Frontal cortex (tissue), 3 donors: ENCODE measurements at regions not wholly inside any gene's neighbourhood (a gene's known extent, or its start where the extent isn't known, plus 50 kb on each side); places are given as distances from the start of the nearest gene placed in this dataset.
"Not testable (repeated sequence)": the region's sequence is repeated elsewhere in the genome, so short reads cannot be mapped to it uniquely, and the experiment has no call there.

Source experiments
- DNase-seq, 2 donors: peaks; one replicate each; pipeline ENCODE4 v3.0.0; 2012; ENCODE audit warnings: low spot score in 2 of 2
- FAIRE-seq: peaks from 2 replicates; lab custom pipeline; 2012; peaks lifted over from hg19 to GRCh38; lab: Jason Lieb, UNC
- donor health status: control.
- donor health status: control.
- donor health status: control.

DNA sequence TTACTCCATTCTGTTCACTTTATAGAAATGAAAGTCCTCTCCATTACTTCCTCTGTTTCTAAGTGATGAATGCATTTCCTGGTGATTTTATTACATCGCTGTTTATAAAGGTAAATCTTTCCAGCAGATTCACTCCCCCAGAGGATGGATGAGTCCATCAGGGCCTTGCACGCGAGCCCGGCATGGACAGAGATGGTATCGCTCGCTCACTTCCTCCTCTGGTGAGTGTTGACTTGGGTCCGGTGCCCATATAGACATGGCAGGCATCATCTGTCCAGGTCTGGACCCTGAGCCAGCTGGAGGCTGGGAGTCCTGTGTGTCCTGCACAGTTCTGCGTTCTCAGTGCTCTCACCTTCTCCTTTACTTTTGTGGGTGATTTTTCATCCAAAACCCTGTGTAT lies 733.6 kb upstream of the SALL3 start:
- DNase-seq: no peak
- FAIRE-seq: no peak

DNA sequence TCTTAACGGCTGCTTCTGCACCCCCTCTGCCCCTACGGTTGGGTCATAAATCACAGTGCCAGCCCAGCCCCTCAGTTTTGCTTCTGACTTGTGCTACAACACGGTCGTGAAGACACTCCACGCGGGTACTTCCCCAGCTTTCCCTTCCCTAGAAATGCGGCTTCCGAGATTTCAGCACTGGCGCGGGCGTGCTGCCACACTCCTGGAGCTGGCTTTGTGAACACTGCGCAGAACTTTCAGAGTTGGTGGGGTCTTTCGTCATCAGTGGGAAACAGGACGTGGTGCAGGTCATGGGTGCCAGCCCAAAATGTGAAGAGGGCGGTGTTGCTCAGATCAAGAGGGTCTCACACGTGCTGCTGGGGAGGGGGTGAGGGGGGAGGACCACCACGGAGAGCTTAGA lies 733.0 kb upstream of the SALL3 start:
- FAIRE-seq: no peak
- no peak for DNase-seq

DNA sequence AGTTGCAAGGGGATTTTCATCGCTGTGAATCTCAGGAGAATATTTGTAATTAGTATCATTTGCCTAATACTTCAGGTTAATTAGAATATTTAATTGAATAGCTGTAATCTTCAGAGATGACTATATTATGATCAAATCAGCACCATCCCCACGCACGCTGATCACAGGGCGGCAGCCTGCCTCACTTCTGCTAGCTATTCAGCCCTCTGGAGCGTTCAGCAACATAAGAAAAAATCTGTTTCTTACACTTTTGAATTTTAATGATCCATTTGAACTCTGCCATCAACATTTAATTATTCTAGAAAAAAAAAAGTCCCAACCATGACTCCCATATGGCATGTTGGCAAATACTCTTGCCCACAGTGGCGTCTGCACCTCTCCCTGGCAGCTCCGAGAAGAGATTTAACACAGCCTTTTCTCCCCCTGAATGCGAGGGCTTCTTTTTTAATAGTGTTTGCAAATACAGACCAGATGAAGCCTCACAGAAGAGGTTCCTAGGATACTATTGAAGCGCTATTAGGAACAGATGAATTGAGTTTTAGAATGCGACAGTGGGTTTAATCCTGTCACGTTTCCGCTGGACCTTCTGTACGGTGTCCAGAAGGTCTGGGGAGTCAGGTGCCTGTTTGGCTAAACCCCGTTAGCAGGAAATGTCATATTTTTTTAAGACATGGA lies 731.9 kb upstream of the SALL3 start:
- no peak for DNase-seq
- FAIRE-seq: no peak

DNA sequence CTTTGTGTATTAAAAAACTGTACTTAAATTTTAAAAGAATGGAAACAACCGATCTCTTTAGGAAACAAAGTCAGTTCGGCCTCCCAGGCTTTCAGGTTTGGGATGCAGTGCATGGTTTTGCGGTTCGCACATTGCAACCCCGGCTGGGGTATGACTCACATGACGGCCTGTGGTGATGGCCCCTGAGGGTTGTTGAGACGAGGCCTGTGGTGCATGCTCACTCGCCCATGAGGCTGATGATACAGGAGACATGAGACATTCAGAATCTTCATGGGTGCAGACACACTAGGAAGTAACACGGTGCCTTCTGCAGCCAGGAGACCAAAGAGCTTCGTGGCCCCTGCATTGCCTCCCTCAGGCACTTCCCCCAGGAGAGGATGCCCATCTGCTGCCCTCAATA lies 724.6 kb upstream of the SALL3 start:
- FAIRE-seq: no peak
- no peak for DNase-seq

DNA sequence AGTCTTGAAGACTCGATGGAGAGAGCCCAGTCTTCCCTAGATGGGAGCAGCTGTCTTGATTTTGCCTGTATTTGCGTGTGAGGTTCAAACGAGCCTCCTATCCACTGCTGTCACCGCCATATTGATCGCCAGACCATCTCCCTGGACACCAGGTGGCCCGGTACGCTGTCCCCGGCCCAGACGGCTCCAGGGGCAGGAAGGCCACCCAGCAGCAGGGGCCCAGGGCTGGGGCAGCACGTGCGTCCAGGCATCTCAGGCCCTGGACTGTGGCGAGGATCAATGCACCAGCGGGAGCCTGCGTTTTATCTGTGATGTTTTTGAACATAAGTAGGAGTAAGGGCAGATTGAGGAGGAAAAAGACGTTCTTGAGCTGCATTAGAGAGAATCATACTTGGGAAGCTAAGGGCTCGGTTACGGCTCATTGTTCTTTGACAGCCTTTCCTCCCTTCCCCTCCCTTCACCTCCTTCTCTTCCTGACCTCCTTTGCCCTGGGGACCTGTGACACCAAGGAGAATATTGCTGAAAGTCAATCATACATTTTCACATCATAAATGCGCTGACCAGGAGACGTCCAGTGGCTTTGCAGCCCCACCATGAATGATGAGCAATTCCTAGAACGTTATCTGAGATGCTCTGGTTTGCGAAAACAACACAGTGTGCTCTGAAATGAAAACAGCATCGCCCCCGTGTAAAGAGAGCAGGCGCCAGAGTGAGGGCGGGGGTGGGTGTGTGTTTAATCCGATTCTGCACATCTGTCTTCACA lies 711.2 kb upstream of the SALL3 start:
- DNase-seq (no peak), FAIRE-seq (no peak)

DNA sequence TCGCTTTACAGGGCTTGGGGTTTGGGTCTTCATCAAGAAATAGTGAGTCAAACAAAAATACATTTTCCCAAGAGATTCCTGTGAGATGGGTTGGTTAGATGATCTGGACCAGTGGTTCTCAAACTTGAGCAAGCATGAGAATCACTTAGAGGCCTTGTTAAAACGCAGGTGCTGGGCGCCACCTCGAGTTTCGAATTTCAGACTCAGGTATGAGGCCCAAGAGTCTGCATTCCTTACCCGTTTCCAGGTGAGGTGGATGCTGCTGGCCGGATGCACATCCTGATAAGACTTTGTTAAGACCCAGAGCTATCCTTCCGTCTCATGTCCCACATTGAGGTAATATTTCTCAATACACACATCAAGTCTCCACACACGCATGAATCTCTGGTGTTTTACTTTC lies 707.8 kb upstream of the SALL3 start:
- DNase-seq (no peak), FAIRE-seq (no peak)

DNA sequence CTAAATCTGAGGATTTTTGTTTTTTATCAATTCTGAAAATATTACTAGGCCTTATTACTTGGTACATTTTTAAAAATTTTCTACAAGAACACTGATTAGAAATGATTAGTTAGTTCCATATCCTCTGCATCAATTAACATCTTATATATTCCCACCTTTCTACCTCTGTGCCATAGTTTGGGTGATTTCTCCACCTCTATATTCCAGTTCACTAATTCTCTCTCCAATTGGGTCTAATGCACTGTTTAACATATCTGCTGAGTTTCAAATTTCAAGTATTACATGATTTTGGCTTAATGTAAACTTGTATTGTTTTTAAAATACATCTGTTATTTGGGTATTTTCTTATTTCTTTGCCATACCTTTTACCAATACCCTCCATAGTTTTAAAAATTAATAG lies 705.7 kb upstream of the SALL3 start:
- no peak for DNase-seq
- no peak for FAIRE-seq

DNA sequence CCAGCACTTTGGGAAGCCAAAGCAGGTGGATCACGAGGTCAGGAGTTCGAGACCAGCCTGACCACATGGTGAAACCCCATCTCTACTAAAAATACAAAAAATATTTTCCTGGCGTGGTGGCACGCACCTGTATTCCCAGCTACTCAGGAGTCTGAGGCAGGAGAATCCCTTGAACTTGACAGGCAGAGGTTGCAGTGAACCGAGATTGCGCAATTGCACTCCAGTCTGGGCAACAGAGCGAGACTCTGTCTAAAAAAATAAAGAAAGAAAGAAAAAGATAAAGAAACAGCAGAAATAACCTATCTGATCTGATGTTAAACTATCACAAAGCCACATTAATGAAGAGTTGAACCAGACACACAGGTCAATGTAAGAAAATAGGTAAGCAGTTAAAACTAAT lies 696.2 kb upstream of the SALL3 start:
- not testable (repeated sequence) for FAIRE-seq, DNase-seq

DNA sequence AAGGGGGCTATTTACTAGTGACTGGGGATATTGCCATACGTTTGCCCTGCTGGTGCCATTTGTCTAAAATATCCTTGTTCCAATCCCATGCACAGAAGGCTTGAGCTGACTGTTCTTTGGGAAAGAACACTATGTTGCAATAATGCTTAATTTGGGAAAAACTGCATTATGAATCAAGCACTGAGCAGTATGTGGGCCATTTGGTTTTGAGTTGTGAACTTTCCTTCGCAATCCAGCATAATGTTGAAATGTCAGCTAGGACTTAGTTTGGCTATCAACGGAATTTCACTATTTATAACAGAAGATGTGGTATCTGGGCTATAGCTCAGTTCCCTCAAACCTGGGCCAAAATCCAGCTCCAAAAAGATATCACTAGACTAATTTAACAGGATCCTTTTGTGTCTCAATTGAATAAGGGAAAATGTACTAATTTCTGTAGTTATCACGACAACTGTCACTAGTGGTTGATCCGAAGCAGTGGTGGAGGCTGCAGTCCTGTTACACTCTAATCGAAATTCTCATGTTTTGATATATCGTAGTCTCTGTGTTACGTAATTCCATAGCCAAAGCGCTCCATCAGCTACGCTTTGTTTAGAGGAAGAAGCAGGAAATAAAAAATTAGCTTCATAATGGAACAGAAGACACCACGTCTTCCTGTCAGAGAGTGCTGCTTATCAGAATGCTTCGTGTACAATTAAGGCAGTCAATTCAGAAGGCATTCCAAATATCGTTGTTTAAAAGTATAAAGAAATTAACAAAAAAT lies 686.8 kb upstream of the SALL3 start:
- no peak for DNase-seq

DNA sequence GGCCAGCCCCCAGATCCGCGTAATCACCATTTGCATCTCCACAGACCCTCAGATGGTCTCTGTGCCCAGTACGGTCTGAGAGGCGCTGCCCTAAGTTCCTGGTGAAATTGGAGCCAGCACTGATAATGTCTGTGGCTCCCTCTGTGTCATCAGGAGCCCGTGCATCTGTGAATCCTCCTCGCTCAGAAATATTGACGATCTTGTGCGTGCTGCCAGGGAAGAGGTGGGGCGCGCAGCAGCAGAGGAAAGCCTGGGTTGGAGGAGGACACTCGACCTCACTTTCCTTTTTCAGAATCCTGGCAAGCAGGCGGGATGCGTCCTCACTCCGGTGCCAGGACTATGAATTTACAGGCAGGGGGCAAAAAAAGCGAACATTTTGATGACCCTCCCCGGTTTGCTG lies 686.1 kb upstream of the SALL3 start:
- no peak for FAIRE-seq
- no peak for DNase-seq

More for the DNA sequence above, 686.8 kb upstream of the SALL3 start:
- no peak for FAIRE-seq

DNA sequence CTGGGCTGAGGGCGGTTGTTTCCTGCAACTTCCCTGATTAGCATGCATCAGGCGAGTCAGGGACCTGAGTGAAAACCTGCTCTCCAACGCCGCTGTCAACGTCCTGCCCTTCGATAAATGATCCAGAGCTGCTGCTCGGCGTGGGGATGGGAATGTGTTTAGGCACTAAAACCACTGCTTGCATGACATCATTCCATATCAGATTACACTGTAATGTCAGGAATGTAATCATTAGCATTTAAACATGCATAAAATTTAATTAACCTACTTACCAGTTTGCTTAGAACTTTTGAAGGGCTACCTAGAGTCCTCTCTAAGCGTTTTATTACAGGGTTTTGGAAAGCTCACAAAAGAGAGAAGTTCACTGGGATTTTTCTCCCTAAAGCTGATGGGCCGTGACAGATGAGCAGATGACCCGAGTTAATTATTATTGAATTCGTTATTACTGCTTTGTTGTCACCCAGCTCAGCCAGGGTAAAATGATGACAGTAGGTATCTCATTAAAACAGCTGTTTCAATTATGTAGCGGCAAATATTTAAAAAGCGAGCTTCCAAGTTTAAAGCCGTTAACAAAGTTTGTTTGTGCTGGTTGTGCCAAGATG lies 685.6 kb upstream of the SALL3 start:
- DNase-seq (no peak), FAIRE-seq (no peak)

DNA sequence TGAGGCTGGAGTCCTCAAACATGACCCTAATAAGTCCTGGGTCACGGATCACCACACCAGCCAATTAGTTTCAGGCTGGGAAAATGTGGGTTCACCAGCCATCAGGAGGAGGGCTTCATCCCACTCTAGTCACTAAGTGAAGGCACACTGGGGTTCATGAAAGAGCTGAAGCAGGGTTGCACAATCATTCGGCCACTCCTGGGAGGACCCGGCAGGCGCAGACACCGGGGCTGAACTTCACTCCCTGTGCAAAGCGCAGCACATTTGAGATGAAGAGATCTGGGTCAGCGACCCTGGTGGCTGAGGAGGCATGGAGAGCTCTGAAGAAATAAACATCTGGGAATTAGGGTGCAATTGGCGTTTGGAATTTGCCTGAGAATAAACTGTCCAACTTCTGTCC lies 684.4 kb upstream of the SALL3 start:
- FAIRE-seq (no peak), DNase-seq (no peak)

DNA sequence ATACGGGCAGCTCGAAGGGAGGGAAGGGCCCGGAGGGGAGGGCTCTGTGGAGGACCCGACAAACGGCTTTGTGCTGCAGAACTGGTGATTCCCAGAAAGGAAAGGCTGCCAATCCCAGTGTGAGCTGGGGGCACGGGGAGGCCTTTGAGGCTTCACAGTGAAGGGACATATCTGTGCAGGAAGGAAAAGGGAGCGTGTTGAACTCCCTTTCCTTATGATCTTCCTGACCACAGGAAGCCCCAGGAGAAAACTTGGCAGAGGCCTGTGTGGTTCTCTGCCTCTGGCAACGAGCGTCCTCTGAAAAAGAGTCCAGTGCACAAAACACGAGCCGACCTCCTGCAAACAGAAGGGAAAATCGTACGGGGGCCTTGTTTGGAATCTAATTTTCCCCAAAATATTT lies 683.5 kb upstream of the SALL3 start:
- no peak for FAIRE-seq

DNA sequence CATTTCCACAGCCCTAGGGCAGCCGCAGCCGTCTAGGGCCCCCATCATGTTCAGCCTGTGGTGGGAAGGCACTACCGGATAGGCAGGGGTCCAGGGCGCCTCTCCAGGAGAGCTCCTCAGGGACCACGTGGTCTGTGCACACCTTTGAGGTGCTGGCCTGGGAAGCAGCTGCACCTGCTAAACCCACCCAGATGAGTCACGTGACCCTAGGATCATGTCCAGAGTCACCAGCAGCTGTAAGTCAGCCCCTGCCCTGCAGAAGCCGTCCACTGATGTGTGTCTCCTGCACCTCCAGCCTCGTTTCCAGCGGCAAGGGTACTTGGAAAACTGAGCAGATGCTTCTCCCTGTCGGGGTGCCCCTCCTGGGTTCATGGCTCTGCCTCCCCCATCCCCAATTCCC lies 682.6 kb upstream of the SALL3 start:
- FAIRE-seq: no peak
- DNase-seq: no peak

More for the DNA sequence above, 683.5 kb upstream of the SALL3 start:
- no peak for DNase-seq

DNA sequence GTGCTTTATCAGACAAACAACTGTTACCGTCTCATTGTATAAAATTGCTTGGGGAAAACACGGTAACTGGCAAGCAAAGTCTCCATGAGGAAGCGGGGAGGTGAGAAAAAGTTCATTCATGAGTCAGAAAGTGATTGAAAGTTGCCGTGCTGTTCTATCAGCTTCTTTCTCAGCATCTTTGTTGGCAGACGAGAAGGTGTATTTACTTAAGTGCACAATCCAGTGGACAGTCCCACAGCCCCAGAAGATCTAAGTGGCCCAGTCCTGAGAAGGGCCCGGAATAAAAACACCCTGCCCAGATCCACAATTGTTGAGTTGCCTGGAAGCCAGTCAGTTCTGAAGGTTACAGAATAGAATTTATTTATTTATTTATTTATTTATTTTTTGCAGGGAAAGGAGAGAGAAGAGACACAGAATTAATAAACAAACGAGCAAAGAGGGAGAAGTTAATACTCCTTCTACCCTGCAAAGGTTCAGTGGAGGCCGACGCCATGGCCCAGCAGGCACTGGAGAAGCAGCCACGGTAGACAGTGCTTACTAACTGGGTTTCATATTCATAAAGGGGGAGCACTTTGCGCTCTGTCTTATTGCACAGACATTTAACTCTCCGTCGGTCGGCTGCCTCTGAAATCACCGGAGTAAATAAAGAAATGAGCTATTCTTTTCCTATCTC lies 676.0 kb upstream of the SALL3 start:
- DNase-seq (no peak), FAIRE-seq (no peak)

DNA sequence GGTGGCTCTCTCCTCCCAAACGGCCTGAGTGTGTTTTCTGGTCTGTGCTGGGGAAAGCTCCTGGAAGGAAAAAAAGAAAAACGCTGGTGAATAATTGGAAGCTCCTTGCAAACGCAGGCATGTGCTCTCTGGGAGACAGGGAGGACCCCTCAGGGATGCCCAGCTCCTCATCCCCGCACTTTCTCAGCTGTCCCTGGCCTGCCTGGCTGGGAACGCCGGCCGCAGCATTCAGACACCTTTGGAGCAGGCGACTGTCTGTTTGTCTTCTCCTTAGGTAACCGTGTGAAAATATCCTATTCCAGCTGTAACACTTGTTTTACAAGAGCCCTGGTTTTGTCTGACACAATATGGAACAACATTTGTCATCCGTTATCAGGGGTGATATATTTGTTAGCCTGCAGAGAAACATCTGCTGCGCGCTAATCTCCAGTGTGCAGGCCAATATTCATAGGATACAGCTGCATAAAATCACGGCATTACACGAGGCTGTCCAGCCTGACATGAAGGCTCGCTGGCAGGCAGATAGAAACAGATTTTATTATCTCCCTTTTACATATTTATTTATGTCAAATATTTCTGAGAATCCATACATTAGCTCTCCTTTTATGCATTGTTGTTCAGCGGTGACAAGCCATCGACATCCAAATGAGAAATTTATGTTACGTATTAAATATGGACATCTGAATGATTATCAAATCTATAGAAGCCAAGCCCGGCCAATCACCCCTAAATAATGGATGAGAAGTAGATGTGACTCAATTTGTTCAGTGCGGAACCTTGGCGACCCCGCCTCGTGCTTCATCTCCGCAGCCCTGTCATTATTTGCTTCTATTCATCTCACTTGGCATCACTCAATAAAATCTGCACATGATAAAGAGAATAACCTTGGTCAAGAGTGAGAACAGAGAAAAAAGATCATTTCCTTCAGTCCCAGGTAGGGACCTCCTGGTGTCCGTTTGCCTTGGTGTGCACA lies 675.1 kb upstream of the SALL3 start:
- DNase-seq (no peak), FAIRE-seq (no peak)

DNA sequence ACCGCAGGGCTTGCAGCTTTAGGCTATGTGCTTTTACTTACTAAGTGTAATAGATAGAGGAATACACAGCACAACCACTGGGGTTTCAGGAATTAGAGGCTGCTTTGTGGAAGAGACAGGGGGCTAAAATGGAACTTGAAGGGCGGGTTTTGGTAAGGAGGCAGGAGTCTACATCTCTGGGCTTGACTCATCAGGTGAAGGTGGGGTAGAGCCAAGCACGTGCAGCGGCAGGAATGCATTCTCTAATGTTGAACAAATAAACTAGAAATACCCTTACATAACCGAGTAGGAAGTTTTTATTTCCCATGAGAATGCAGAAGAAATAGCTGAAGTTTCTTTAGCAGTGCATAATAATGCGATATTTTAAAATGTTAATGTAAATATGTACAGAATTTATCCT lies 673.8 kb upstream of the SALL3 start:
- FAIRE-seq: no peak

DNA sequence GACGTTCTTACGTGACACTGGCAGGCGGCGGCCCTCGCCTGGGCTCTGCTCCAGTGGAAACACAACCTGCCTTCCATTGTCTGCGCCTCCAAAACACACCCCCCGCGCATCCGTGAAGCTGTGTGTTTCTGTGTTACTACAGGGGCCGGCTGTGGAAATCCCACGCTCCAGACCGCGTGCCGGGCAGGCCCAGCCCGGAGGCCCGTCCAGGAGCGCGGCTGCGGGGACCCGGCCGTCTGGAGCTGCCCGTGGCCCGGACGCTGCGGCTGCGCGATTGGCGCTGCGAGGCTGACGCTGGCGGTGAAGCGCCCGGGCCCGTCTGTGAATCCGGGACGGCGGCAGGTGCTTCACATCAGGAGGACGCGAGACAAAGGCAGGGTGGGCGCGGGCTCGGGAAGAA lies 670.3 kb upstream of the SALL3 start:
- no peak for DNase-seq
- no peak for FAIRE-seq

More for the DNA sequence above, 673.8 kb upstream of the SALL3 start:
- DNase-seq: no peak

DNA sequence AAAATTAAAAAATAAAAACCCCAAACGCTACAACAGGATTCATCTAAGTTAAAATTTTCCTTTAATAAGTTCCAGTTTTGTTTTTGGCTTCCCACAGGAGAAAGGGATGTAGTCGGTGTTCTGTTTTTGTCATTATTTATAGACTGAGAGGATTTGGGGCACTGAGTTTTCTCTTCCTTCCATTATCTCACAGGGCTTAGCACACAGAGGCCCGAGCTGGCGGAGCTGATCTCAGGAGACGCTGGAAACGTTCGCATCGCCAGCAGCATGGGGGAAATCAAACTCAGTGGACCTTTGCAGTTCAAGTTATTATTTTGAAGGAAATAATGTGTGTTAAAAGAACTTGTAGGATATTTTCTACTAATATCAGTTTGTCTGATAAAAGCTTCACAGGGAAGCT lies 669.7 kb upstream of the SALL3 start:
- DNase-seq (no peak), FAIRE-seq (no peak)
